ENCODE measurements at regions not wholly inside any gene's neighbourhood (a gene's known extent, or its start where the extent isn't known, plus 50 kb on each side); places are given as distances from the start of the nearest gene placed in this dataset.

DNA sequence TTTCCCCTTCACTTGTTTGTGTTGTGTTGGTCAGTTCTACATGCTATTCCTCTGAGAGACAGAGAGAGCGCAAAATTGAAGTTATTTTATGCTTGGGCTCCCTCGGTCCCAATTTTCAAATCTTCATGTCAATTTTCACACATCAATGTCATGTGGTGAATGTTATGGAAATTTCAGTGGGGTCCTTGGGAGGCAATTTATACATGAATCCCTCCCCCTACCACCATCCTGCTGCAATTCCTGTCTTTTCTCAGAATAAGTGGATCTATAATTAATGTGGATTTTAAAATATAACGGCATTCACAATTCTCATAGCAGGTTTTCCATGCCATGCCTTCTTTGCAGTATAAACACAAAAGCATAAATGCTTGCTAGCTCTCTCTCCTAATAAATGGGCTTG is 499.9 kb downstream of the MCTP2 start:
- Histone ChIP-seq H3K4me3 (no peak overlapping the region), H3K27me3 (no peaks in the 10 kb centered on the region), H3K27ac (no peak overlapping the region), H3K36me3 (no peaks in the 10 kb centered on the region), H3K9me3 (no peaks in the 10 kb centered on the region), H3K4me1 (no peaks in the 10 kb centered on the region)
- 61% methylated on average over 3 of the region's 3 CpGs for WGBS
- DNase-seq (ENCODE audit: low spot score in 2 of 2) = no peak
- no peak for TF ChIP-seq EP300 (IDR thresholded peaks at IDR 0.05)
- no peak for TF ChIP-seq CTCF (IDR thresholded peaks at IDR 0.05)
- no peak for TF ChIP-seq POLR2AphosphoS5 (IDR thresholded peaks at IDR 0.05)
- TF ChIP-seq POLR2A (IDR thresholded peaks at IDR 0.05) = no peak

DNA sequence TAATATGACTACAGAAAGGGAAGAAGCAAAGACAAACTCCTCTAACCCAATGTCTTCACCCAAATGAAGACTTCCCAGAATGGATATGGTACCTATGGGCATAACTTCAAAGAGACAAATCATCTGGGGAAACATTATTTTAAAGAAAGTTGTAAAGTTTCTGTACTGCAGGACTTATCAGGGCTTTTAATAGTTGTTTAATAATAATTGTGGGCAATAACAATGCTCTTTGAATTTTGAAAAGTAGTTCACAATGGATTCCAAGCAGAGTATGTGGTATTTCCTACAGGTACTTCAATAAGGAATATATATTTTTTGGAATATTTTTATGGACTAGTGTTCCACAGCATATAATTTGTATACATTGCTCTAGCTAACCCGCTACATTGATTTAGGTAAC is 503.1 kb downstream of the MCTP2 start:
- TF ChIP-seq POLR2A (IDR thresholded peaks at IDR 0.05) (no peak), EP300 (IDR thresholded peaks at IDR 0.05) (no peak), POLR2AphosphoS5 (IDR thresholded peaks at IDR 0.05) (no peak), CTCF (IDR thresholded peaks at IDR 0.05) (no peak)
- DNase-seq (ENCODE audit: low spot score in 2 of 2) = no peak
- Histone ChIP-seq H3K4me1 (no peaks in the 10 kb centered on the region), H3K27me3 (no peaks in the 10 kb centered on the region), H3K27ac (no peak overlapping the region), H3K36me3 (no peaks in the 10 kb centered on the region), H3K4me3 (no peak overlapping the region), H3K9me3 (no peaks in the 10 kb centered on the region)
- WGBS = 100% methylated on average over 1 of the region's 1 CpG

DNA sequence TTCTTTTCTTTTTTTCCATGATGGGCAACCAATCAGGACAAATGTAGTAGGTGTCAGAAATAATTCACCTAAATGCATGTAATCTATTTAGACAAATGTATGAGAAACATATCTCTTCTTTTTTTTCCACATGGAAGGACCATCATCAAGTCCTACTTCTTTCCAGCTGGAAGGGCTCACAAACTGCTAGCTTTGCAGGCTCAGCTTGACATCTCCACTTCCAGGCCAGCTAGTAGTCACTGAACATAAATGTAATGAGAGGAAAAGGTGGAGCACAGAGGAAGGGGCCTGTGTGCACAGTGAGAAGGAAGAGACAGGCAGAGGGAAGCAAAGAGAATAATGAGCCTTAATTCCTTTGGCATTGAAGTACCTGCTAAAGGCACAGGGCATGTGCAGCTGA is 504.9 kb downstream of the MCTP2 start:
- Histone ChIP-seq H3K27me3 (no peaks in the 10 kb centered on the region), H3K9me3 (no peaks in the 10 kb centered on the region), H3K4me3 (no peak overlapping the region), H3K27ac (no peak overlapping the region), H3K4me1 (no peaks in the 10 kb centered on the region), H3K36me3 (no peaks in the 10 kb centered on the region)
- TF ChIP-seq CTCF (IDR thresholded peaks at IDR 0.05) (no peak), EP300 (IDR thresholded peaks at IDR 0.05) (no peak), POLR2AphosphoS5 (IDR thresholded peaks at IDR 0.05) (no peak), POLR2A (IDR thresholded peaks at IDR 0.05) (no peak)
- DNase-seq (ENCODE audit: low spot score in 2 of 2) = no peak

GRCh38 chr15:94739639-94740038 is 508.3 kb downstream of the MCTP2 start:
- 86% methylated on average over 3 of the region's 3 CpGs for WGBS
- H3K9me3 ChIP-seq = no peaks in the 10 kb centered on the region
- no peak overlapping the region for H3K27ac ChIP-seq
- DNase-seq (ENCODE audit: low spot score in 2 of 2) = no peak
- H3K4me3 ChIP-seq = no peak overlapping the region
- H3K36me3 ChIP-seq = no peaks in the 10 kb centered on the region
- no peaks in the 10 kb centered on the region for H3K27me3 ChIP-seq
- no peaks in the 10 kb centered on the region for H3K4me1 ChIP-seq
- TF ChIP-seq EP300 (IDR thresholded peaks at IDR 0.05) = no peak
- no peak for TF ChIP-seq CTCF (IDR thresholded peaks at IDR 0.05)
- TF ChIP-seq POLR2A (IDR thresholded peaks at IDR 0.05) = no peak
- no peak for TF ChIP-seq POLR2AphosphoS5 (IDR thresholded peaks at IDR 0.05)

- H3K36me3 ChIP-seq = no peaks in the 10 kb centered on the region
- no peak for DNase-seq (ENCODE audit: low spot score in 2 of 2)
- no peaks in the 10 kb centered on the region for H3K27me3 ChIP-seq
- H3K27ac ChIP-seq = no peak overlapping the region
- 83% methylated on average over 2 of the region's 2 CpGs for WGBS
- H3K4me1 ChIP-seq = no peaks in the 10 kb centered on the region
- no peak for TF ChIP-seq POLR2AphosphoS5 (IDR thresholded peaks at IDR 0.05)
- no peak for TF ChIP-seq CTCF (IDR thresholded peaks at IDR 0.05)
- TF ChIP-seq POLR2A (IDR thresholded peaks at IDR 0.05) = no peak
- no peak for TF ChIP-seq EP300 (IDR thresholded peaks at IDR 0.05)
- H3K9me3 ChIP-seq = no peaks in the 10 kb centered on the region
- H3K4me3 ChIP-seq = no peak overlapping the region
Observed at GRCh38 chr15:94740469-94740868, 509.1 kb downstream of the MCTP2 start.

Data from suprapubic skin (tissue), 4 donors.